Fibroblast of skin of right biceps (primary cell): ENCODE measurements at regions not wholly inside any gene's neighbourhood (a gene's known extent, or its start where the extent isn't known, plus 50 kb on each side); places are given as distances from the start of the nearest gene placed in this dataset.
"Not testable (repeated sequence)": the region's sequence is repeated elsewhere in the genome, so short reads cannot be mapped to it uniquely, and the experiment has no call there.

Source experiments
- DNase-seq: peaks from one replicate; pipeline ENCODE4 v3.0.0-alpha.2; 2013

DNA sequence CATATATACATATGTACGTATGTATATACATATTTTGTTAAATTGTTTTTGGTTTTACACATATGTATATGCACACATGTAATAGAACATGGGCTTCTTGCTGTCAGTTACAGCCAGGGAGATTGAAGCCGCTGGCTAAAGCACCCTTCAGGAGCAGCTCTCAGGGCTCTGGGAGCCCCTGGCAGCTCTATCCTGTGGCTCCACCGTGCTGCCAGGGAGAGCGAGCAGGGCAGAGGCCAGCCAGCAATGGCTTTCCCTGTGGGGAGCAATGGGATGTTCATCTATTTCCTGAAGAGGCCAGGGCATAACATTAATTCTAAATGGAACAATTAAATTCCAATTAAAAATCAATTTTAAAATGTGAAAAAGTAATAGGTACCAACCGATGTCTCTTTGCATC, 102.9 kb downstream of the PSMG1 start:
- DNase-seq, result no peak

GRCh38 chr21:39079617-39080016, 103.6 kb downstream of the PSMG1 start:
- DNase-seq, result no peak

GRCh38 chr21:39078322-39079065, 104.8 kb downstream of the PSMG1 start:
- no peak for DNase-seq

GRCh38 chr21:39077876-39078275, 105.4 kb downstream of the PSMG1 start:
- DNase-seq, result no peak

DNA sequence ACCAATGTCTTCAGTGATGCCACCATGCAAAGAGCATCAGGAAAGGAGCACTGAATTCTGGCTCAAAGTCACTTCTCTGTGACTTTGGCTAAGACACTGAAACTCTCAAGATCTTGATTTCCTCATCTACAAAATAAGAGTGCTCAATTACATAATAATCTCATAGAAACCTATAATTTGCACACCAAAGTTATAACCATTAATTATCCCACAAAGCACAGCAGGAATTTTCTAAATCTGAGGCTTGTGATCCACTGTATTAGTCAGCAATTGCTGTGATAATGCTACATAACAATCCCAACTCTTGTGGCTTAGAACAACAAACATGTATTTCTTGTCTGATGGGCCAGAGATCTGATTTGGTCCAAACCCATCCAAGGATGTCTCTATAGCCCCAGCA, 108.7 kb downstream of the PSMG1 start:
- no peak for DNase-seq

DNA sequence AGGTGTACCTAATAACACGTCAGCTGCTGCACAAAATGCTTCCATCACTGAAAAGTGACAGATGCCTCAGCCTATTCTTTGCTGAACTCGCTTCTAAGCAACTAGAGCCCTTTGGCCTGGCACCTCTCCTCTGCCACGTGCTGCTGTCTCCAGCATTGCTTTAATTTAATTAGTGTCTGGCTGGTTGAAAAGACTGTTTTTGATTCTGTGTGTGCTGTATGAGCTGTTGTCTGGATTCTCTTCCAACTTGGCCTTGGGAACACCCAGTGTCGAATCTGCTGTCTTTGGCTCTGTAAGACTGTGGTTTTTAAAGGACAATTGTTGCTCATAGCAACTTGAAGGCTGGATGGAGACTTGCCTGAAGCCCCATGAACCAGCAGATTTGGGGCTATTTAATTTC, 109.5 kb downstream of the PSMG1 start:
- no peak for DNase-seq

GRCh38 chr21:39073063-39073462, 110.2 kb downstream of the PSMG1 start:
- DNase-seq, result no peak

- DNase-seq, result no peak
Observed at GRCh38 chr21:39072468-39072867, 110.8 kb downstream of the PSMG1 start.

- peak; percentile 80 for DNase-seq
Observed at GRCh38 chr21:39071623-39072214, 111.5 kb downstream of the PSMG1 start.

DNA sequence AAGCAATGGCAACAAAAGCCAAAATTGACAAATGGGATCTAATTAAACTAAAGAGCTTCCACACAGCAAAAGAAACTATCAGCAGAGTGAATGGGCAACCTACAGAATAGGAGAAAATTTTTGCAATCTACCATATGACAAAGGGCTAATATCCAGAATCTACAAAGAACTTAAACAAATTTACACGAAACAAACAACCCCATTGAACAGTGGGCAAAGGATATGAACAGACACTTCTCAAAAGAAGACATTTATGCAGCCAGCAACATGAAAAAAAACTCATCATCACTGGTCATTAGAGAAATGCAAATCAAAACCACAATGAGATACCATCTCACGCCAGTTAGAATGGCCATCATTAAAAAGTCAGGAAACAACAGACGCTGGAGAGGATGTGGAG, 113.4 kb downstream of the PSMG1 start:
- DNase-seq, result not testable (repeated sequence)

DNA sequence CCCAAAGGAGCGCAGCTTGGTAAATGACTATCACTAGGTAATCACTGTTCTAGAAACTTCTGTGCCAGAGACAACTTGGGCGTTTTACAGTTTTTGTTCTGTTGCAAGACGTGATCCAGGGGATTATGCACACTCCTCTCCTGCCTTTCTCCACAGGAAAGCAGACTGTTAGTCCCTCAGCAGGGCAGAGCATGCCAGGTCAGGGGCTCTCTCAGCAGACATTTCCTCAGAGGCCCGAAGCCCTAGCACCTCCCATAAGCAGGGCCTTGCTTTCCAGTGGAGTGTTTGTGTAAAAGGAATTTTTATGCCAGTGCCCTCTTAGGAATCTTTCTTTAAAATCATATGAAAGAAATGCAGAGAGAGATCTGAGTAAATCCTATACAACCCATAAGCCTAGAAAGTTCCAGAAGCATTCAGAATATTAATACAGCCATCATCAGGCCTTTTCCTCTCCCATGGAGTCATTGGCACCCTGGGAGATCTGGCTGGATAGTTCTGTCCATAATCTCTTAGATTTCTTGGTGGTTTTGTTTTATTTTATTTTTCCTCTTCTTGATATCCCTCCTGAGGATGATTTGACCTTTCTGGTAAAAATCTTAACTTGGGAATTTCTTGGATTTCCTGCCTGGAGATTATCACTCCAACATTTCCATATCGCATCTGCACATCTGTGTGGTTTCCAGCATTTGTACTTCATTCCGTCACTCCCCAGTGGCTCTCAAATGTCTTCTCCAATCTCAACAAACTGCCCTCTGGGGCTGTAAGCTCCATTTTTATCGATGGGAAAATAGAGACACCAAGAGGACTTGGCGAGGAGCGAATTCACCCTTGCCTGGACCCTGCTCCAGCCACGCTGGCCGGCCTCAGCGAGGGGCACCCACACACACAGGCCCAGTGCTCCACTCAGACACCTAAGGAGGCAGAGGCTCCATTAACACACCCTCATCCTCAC, 116.1 kb downstream of the PSMG1 start:
- peak; percentile 25 for DNase-seq

DNA sequence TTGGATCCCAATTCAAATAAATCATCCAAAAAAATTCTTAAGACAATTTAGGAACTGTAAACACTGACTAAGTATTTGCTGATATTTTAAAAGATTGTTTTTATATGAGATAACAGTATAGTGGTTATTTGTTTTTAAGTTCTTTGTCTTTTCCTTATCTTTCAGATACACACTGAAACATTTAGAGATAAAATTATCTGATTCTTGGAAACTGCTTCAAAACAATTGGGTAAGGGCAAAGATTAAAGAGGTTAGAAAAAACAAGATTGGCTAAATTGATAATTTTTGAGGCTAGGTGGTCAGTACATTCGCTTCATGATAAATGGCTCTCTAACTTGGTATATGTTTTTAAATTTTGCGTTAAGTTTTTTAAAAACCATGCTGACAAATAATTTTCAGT, 117.3 kb downstream of the PSMG1 start:
- DNase-seq, result no peak

DNA sequence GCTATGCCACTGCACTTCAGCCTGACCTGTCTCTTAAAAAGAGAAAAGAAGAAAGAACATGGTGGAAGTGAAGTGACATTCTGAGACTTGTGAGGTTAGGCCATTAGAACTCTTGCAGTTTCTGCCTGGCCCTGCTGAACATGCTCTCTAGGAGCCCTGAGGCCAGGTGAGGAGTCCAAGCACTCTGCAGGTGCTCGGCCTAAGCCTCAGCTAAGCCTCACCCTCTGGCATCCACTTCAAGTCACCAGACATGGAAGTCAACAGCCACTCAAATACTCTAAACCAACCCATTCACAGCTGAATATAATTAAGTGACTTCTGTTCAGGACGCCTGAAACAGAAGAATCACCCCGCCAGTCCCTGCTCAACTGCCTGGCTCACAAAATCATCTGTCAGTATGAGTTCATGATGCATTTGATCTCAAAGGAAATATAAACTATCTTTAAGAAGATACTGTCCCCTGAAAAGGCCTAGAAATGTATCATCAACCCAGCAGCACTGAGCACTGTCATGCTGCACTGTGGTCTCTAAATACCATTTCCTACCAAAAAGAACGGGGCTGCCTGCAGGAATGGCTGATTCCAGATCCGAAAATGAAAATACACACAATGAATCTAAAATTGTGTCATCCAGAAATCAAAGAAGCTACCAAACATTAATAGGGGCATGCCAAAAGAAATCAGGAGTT, 118.8 kb downstream of the PSMG1 start:
- DNase-seq, result no peak

DNA sequence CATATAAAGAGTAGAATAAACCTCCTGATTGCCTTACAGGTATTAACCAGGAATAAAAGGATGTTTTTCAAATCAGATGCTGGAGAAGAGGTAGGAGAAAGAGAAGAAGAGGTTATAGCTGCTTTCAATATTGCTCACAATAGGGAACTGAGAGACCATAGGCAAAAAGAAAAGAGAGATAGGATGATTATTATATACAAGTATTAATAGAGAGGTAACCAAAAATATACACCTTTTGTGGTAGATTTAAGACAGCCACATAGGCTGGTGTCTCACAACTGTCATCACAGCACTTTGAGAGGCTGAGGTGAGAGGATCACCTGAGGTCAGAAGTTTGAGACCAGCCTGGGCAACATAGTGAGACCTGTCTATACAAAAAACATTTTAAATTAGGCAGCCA, 119.7 kb downstream of the PSMG1 start:
- no peak for DNase-seq

DNA sequence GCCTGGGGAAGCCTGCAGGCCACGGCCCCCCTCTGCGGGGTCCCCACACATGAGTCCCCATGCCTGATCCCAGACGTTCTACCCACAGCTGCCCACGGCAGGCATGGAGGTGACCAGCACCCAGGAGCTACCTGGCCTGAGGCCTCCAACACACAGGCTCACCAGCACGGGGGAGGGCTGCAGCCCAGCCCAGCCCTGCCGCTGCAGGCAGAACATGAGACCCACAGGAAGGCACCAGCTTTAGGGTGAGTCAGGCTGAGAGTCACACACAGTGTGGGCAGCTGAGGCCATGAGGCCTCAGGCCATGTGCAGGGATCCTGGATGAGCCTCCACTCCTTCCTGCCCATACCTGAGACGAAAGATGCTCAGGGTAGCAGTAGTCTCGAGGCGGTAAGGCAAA, 121.1 kb downstream of the PSMG1 start:
- DNase-seq, result no peak

DNA sequence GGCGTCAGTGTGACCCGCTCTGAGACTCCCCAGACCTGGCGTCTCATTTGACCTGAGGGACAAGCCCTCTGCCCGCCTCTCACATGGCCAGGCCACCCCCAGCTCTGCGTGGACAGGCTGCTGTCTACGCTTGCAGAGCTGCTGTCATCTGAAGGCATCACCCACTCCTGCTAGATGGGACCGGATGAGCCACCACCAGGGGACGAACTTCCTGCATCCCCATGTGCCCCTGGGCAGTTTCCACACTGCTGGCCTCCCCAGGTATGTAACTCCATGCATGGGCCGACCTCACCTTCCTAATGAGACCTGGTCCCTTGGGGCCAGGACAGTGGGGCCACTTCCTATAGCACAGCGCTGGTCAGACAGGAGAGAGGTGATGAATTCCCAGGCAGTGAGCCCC, 121.5 kb downstream of the PSMG1 start:
- no peak for DNase-seq

DNA sequence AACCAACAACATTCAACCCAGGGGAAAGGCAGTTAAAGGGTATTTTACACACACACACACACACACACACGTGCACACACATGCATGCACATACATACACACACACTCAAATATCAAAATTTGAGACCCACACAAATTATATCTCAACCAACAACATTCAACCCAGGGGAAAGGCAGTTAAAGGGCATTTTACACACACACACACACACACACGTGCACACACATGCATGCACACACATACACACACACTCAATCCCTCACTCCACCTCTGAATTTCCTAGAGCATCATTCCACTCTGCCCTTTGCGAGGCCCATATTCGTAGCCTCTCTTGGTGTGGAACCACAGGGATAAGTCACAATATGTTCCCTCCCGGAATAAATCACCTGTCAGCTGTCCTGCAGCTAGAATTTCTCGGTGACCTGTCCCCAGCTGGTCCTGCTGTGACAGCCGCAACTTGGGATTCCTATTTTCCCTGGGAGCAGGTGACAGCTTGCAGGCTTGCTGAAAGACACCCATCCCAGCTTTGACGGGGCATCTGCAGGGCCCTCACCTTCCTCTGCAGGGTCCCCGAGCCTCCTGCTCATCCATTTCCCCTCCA, 122.7 kb downstream of the PSMG1 start:
- DNase-seq, result no peak

DNA sequence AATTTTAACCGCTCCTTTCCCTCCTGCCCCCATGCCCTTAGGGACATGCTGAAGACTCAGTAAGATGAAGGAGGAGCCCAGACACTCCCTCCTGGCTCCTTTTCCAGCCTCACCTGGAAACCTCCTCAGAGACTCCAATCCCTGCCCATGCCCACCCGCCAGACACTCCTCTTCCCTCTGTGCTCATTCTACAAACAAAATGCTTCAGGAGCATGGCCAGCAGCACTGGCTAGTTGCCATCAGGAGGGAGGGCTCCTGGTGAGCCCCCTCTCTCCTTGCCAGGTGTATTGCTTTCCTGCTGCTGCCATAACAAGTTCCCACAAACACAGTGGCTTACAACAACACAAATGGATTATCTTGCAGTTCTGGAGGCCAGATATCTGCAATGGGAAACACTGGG, 126.1 kb downstream of the PSMG1 start:
- no peak for DNase-seq

DNA sequence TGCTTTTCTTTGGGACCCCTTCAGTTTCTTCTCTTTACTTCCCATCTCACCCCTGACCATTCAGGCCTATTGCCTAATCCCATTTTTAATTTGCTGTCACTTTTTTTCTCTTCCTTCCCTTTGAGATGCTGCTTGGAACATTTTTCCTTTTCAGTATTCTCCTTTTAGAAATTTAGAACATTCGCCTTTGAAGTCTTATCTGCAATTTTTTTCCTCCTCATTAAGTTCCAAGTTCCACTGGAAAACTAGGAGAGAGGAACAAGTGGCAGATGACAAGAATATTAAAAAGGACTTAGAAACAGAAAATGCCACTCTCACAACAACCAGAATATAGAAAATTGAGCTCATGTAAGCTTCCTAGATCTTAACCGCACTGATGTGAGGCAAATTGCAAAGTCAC, 126.6 kb downstream of the PSMG1 start:
- no peak for DNase-seq

DNA sequence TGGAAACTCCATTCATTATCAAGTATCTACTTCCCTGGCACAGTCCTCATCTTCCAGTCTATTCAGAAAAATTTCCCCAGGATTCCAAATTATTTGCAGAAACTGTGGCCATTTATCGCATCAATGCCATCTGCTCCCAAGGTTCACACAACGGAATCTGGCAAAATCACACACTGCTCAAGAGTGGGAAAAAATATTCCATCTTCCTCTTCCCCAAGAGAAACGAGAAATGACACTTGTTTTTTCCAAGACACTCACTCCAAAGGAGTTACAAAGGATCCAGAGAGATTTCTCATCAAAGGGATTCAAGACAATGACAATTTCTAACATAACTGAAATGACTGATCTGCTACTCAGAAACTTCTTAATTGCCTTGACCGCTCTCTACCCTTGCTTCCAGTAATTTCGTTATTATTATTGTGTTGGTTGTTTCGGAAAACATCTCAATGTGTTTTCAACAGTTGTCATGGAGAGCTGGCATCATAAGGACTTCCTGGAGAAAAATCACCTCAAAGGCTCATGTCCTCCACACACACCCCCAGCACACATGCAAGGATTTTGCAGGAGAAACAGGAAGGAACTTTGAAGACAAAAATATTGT, 128.0 kb downstream of the PSMG1 start:
- DNase-seq, result peak; percentile 37

DNA sequence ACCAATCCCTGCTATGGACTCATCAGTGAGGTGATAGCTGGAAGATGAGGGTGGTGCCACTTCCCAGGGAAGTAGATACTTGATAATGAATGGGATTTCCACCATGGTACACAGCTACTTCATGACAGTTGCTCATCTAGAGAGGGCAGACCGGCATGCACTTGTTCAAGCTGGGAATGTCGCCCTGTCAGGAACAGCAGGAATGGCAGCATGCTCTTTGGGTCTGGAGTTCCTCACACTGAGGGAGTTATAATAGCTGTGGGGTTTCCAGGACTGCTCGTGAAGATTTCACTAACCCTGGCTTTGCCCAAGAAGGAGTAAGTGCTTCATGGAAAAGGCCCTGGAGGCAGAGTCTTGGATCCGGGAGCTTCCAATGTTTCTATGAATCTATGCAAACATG, 129.2 kb downstream of the PSMG1 start:
- no peak for DNase-seq

GRCh38 chr21:39053126-39053525, 130.1 kb downstream of the PSMG1 start:
- DNase-seq, result no peak
